ENCODE measurements at regions not wholly inside any gene's neighbourhood (a gene's known extent, or its start where the extent isn't known, plus 50 kb on each side); places are given as distances from the start of the nearest gene placed in this dataset.

DNA sequence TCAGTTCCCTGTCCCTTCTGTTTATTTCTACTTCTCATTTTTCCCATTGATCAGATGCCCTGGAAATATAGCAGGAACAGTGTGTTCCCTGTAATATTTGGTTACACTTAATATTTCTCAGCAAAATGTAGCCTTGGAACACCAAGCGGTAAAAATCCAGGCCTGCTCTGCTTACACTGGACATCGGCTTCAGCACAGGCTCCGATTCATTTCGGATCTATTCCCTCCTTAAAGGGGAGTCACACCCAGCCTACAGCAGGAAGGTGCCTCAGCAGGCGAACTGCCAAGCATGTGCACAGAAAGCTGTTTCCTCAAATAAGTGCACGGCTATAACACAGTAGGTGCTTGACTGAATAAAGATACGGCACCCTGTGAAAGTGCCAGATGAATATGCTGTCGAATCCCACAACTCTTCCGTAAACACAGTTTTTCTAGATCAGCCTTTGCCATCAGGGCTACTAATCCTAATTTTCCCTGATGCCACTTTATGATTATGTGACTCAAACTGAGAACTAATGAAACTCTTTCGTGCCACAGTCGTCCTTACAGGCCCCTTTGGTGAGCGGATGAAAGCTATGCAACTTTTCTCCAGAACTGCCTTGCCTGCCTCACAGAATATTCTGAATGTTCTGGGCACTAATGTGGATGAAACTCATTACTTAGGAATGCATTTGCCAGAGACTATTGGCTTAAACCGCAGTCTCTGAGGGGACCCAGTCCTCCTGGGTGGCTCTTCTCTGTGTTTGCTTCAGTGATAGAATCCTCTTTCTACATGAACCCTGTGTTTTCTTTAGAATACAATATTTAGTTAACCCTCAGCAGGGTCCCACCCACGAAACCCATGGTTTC is 275.5 kb upstream of the RUNX1 start:
- WGBS, result 65% methylated on average over 14 of the region's 14 CpGs
- Histone ChIP-seq H3K4me3 (no peak overlapping the region), H3K9me3 (no peaks in the 10 kb centered on the region), H3K36me3 (no peaks in the 10 kb centered on the region), H3K4me1 (peaks cover 17% of the 10 kb centered on the region), H3K27me3 (no peaks in the 10 kb centered on the region), H3K27ac (peak overlapping the region; percentile 64)
- DNase-seq (ENCODE audit: low spot score in 2 of 2), result no peak
- TF ChIP-seq POLR2AphosphoS5 (IDR thresholded peaks at IDR 0.05) (no peak), EP300 (IDR thresholded peaks at IDR 0.05) (no peak), POLR2A (IDR thresholded peaks at IDR 0.05) (no peak)
- TF ChIP-seq, protein P1, sequence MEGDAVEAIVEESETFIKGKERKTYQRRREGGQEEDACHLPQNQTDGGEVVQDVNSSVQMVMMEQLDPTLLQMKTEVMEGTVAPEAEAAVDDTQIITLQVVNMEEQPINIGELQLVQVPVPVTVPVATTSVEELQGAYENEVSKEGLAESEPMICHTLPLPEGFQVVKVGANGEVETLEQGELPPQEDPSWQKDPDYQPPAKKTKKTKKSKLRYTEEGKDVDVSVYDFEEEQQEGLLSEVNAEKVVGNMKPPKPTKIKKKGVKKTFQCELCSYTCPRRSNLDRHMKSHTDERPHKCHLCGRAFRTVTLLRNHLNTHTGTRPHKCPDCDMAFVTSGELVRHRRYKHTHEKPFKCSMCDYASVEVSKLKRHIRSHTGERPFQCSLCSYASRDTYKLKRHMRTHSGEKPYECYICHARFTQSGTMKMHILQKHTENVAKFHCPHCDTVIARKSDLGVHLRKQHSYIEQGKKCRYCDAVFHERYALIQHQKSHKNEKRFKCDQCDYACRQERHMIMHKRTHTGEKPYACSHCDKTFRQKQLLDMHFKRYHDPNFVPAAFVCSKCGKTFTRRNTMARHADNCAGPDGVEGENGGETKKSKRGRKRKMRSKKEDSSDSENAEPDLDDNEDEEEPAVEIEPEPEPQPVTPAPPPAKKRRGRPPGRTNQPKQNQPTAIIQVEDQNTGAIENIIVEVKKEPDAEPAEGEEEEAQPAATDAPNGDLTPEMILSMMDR (IDR thresholded peaks at IDR 0.05), result no peak

GRCh38 chr21:35323947-35324346 is 274.8 kb upstream of the RUNX1 start:
- 74% methylated on average over 9 of the region's 9 CpGs for WGBS
- no peak for DNase-seq (ENCODE audit: low spot score in 2 of 2)
- Histone ChIP-seq H3K4me3 (no peak overlapping the region), H3K36me3 (no peaks in the 10 kb centered on the region), H3K9me3 (no peaks in the 10 kb centered on the region), H3K27me3 (no peaks in the 10 kb centered on the region), H3K4me1 (peaks cover 17% of the 10 kb centered on the region), H3K27ac (peak overlapping the region; percentile 64)
- TF ChIP-seq EP300 (IDR thresholded peaks at IDR 0.05) (no peak), POLR2A (IDR thresholded peaks at IDR 0.05) (no peak), POLR2AphosphoS5 (IDR thresholded peaks at IDR 0.05) (no peak)
- TF ChIP-seq, protein P1 (IDR thresholded peaks at IDR 0.05), result no peak

DNA sequence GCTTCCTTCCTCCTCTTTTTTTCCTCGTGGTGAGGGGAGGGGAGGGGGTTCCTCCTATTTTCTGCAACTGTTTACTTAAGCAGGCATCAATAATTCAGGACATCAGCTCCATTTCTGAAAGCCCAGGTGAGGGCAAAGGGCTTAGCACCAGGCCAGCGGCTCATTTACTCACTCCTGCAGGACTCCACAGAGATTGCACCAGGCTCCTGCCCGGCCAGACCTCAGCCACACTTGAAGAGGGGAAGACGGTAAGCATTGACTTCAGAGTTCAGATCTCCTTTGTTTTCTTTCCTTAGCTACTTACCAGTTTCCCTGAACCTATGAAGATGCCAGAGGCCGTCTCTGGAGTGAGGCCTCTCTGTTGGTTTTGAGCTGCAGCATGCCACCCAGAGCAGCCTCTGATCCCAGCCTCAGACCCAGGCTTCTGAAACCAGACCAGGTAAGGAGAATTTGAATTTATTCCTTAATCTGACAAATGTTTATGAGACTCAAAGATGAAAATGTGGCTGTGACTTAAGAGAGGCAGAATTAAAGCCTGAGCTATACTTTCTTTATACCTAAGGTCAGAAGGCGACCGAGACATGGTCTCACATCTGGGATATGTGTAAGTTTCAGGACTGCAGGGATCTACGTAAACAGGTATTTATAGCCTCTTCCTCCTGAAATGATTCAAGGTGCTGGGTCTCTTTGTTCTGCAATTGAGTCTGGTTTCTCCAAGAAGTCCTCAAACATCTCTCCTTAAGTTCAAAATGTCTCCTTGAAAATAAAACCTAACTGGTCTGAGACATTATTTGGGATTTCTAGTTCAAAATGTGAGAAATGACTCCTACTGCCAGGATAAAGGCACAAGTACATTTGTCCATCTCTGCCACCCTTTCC is 272.5 kb upstream of the RUNX1 start:
- no peaks in the 10 kb centered on the region for H3K9me3 ChIP-seq
- TF ChIP-seq POLR2A (IDR thresholded peaks at IDR 0.05), result no peak
- TF ChIP-seq, protein P1 (IDR thresholded peaks at IDR 0.05), result no peak
- TF ChIP-seq EP300 (IDR thresholded peaks at IDR 0.05), result no peak
- no peaks in the 10 kb centered on the region for H3K27me3 ChIP-seq
- H3K27ac ChIP-seq, result no peak overlapping the region
- H3K4me1 ChIP-seq, result peaks cover 17% of the 10 kb centered on the region
- DNase-seq (ENCODE audit: low spot score in 2 of 2), result no peak
- WGBS, result 87% methylated on average over 8 of the region's 8 CpGs
- no peak overlapping the region for H3K4me3 ChIP-seq
- no peaks in the 10 kb centered on the region for H3K36me3 ChIP-seq

DNA sequence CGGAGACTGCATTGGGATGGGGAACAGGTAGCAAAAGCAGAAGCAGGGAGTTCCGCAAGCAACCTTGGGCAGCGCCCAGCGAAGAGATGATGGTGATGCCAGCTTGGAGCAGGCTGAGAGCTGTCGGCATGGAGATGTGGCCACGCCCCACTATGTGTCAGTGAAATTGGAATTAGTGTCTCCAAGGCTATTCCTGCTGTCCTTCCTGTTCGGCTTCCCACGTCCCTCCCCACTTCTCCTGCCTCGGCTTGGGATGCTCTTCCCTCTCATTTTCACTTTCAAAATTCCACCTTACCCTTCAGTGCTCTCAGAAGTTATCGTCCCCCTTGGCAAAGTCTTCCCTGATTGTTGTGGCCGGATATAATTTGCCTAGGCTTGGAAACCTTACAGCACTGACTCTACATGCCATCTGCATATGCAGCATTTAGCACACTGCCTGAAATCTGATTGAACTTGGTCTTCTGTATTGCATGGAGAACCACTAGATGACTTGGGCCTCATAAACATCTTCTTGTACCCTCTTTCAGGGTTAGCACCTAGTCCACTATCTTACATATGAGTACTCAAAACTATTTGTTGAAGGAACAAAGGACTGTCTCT is 270.7 kb upstream of the RUNX1 start:
- no peak for DNase-seq (ENCODE audit: low spot score in 2 of 2)
- no peak overlapping the region for H3K27ac ChIP-seq
- no peak overlapping the region for H3K4me3 ChIP-seq
- no peaks in the 10 kb centered on the region for H3K36me3 ChIP-seq
- H3K27me3 ChIP-seq, result no peaks in the 10 kb centered on the region
- H3K4me1 ChIP-seq, result peaks cover 10% of the 10 kb centered on the region
- no peaks in the 10 kb centered on the region for H3K9me3 ChIP-seq
- TF ChIP-seq, protein P1 (IDR thresholded peaks at IDR 0.05), result no peak
- TF ChIP-seq POLR2AphosphoS5 (IDR thresholded peaks at IDR 0.05) (no peak), POLR2A (IDR thresholded peaks at IDR 0.05) (no peak), EP300 (IDR thresholded peaks at IDR 0.05) (no peak)
- 51% methylated on average over 11 of the region's 11 CpGs for WGBS

Measured in suprapubic skin (tissue), 4 donors.